AG04450 (cell line): ENCODE measurements at regions not wholly inside any gene's neighbourhood (a gene's known extent, or its start where the extent isn't known, plus 50 kb on each side); places are given as distances from the start of the nearest gene placed in this dataset.

Experiments used
- CTCF ChIA-PET: fragments of 300-600, 350-600 bp; formaldehyde crosslinking; extraction: SDS; loops from one replicate; lab custom pipeline; 2022; ENCODE audit warnings: antibody characterized with exemption, inconsistent platforms; lab: Charles Lee
- POLR2A ChIA-PET: fragments of 350-600 bp; formaldehyde crosslinking; extraction: SDS; loops from one replicate; lab custom pipeline; 2021; ENCODE audit warnings: antibody characterized with exemption, inconsistent platforms; lab: Yijun Ruan, JAX
- DNase-seq: peaks from one replicate; pipeline ENCODE4 v3.0.0-alpha.2; 2011; ENCODE audit warnings: low read depth, low spot score
- H3K27ac ChIP-seq: one replicate; pipeline ENCODE4 v1.5.1; 2012; ENCODE audit warnings: low read depth, low read length, control low read depth
- H3K27me3 ChIP-seq: one replicate; pipeline ENCODE4 v1.6.0; 2012; ENCODE audit warnings: low read length; ENCODE audit not compliant: control insufficient read depth, insufficient read depth
- H3K4me3 ChIP-seq: 2 replicates; pipeline ENCODE4 v1.5.1; 2011; ENCODE audit warnings: mild to moderate bottlenecking, low read depth, low read length, control low read depth
- H3K9me3 ChIP-seq: 2 replicates; pipeline ENCODE4 v1.5.1; 2012; ENCODE audit warnings: low read length; ENCODE audit not compliant: control insufficient read depth, insufficient read depth
- TF ChIP-seq, protein P1 (sequence below): IDR thresholded peaks from 2 replicates; pipeline ENCODE4 v1.5.1; 2011; ENCODE audit warnings: low read depth, low read length, control low read depth, inconsistent platforms

DNA sequence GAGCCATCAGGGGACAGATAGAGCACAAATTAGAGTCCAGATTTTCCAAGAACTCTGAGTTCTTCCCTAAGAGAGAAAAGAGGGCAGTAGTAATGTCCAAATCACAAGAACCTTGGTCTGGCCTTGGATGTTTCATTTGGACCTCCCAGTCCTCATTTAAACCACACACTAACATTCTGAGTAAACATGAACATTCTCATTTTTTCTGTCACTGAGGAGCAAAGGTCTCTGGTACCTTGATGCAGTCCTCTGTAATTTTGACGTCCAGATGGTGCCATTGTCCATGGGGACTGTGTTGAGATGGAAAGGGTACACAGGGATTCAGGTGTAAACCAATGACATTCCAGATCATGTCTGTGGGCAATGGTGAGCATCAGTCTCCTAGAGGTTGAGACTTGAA is 225.4 kb upstream of the PHYHIPL start:
- TF ChIP-seq, protein P1, sequence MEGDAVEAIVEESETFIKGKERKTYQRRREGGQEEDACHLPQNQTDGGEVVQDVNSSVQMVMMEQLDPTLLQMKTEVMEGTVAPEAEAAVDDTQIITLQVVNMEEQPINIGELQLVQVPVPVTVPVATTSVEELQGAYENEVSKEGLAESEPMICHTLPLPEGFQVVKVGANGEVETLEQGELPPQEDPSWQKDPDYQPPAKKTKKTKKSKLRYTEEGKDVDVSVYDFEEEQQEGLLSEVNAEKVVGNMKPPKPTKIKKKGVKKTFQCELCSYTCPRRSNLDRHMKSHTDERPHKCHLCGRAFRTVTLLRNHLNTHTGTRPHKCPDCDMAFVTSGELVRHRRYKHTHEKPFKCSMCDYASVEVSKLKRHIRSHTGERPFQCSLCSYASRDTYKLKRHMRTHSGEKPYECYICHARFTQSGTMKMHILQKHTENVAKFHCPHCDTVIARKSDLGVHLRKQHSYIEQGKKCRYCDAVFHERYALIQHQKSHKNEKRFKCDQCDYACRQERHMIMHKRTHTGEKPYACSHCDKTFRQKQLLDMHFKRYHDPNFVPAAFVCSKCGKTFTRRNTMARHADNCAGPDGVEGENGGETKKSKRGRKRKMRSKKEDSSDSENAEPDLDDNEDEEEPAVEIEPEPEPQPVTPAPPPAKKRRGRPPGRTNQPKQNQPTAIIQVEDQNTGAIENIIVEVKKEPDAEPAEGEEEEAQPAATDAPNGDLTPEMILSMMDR, result no peak
- Histone ChIP-seq H3K27ac (no peak overlapping the region), H3K9me3 (no peaks in the 10 kb centered on the region), H3K4me3 (no peak overlapping the region), H3K27me3 (peaks cover 3% of the 10 kb centered on the region)
- CTCF ChIA-PET, result interaction anchor here (1.4 to 2.6 kb wide), 7 partner anchors 8 to 880 kb away, joined by 3 to 37 read pairs (median 8); no protein-coding TSS in a partner anchor
- POLR2A ChIA-PET, result no interaction called here
- no peak for DNase-seq

DNA sequence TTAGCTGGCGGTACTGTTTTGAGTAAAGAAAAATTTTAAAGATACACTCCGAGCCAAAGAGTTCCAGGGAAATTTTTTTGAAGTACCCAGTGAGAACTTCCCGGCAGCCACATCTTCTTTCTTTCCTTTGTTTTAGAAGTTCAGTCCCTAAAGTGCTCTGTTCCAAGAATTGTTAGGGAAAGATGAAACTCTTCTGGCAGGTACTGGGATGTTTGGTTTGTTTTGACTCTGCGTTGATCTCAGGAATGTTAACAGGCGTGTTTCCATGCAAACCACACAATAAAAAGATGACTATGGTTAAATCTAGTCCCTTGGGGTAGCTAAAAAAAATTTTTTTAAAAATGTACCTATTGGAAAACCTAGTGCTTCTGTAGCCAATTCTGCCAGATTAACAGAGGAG is 224.7 kb upstream of the PHYHIPL start:
- ChIA-PET POLR2A (no interaction called here), CTCF (interaction anchor here (0.6 to 2.6 kb wide), 40 partner anchors 9 to 1039 kb away, joined by 3 to 37 read pairs (median 4); no protein-coding TSS in a partner anchor)
- Histone ChIP-seq H3K27me3 (peaks cover 3% of the 10 kb centered on the region), H3K27ac (no peak overlapping the region), H3K4me3 (no peak overlapping the region), H3K9me3 (no peaks in the 10 kb centered on the region)
- no peak for DNase-seq
- TF ChIP-seq, protein P1, result no peak

DNA sequence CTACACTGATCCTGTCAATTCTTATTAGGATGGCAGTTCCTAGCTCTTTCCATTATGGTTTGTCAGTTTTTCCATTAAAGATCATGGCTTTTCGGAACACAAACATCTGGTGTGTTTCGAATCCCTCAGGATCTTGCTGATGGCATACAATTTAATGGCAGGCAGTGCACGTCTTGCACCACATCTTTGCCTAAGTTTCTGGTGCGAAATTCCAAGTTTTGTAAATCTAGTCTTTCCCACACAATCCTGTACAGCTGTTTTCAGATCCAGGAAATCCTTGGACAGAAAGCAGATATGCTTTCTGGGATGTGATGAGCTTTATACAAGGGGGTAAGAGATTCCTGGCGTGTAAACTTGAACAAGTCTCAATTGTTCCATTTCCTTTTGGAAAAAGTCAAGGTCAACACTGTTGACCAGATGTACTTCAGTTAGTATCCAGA is 224.3 kb upstream of the PHYHIPL start:
- H3K27me3 ChIP-seq, result peaks cover 3% of the 10 kb centered on the region
- H3K9me3 ChIP-seq, result no peaks in the 10 kb centered on the region
- ChIA-PET POLR2A (no interaction called here), CTCF (interaction anchor here (0.5 to 2.6 kb wide), 53 partner anchors 9 to 1077 kb away, joined by 3 to 37 read pairs (median 4); no protein-coding TSS in a partner anchor)
- H3K27ac ChIP-seq, result no peak overlapping the region
- TF ChIP-seq, protein P1, result no peak
- DNase-seq, result no peak
- H3K4me3 ChIP-seq, result no peak overlapping the region

DNA sequence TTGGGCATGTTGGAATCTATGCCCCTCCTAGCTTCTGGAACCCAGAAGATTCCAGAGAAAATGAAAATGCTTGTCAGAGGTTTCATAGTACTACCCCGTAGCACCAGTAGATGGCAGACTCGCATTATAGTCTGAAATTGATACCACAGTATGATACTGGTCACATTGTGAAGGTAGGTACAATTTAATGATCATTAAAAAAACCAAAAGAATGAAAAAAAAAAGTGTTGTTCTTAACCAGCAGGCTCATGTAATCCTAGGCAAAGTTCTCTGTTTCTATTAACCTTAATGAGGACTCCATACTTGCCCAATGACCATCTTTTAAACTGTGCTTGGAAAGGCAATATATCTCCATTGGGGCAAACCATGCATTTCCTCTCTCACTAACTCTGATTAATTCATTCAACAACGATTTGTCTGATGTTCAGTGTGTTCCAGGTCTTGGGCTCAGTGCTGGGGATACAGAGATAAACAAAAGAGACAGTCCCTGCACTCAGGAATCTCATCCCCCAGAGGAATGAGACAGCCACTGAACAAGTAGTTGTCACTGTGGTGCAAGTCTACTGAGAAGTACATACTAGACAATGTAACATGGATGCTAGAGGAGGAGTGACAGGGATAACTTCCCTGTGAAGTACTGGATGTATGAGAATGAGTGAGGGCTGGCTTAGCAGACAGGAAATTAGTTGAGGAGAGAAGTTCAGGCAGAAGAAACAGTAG is 223.5 kb upstream of the PHYHIPL start:
- no peaks in the 10 kb centered on the region for H3K9me3 ChIP-seq
- ChIA-PET CTCF (interaction anchor here (0.6 to 2.6 kb wide), 49 partner anchors 9 to 1483 kb away, joined by 3 to 37 read pairs (median 4); no protein-coding TSS in a partner anchor), POLR2A (no interaction called here)
- no peak overlapping the region for H3K27ac ChIP-seq
- TF ChIP-seq, protein P1, result peak; percentile 81
- DNase-seq, result no peak
- peaks cover 3% of the 10 kb centered on the region for H3K27me3 ChIP-seq
- no peak overlapping the region for H3K4me3 ChIP-seq

DNA sequence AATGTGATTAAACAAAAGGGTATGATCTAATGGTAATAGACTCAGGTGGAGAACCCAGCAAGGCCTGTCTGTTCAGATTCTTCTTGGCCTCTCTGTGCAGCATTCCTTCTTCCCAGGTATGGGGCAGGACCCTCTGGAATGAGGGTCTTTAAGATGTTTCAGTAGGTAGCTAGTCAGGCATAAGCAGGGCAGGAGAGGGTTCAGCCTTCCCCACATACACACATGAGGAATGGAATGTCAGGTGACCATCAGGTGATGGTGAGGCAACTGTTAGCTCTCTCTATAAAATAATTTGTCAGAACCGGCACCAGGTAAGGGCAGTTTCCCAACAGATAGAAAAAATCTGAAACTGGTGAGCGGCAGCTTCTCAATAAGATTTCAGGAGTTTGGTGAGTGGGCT is 222.3 kb upstream of the PHYHIPL start:
- no peak overlapping the region for H3K27ac ChIP-seq
- CTCF ChIA-PET, result interaction anchor here (0.6 to 1.2 kb wide), 5 partner anchors 22 to 884 kb away, joined by 3 to 4 read pairs (median 3); no protein-coding TSS in a partner anchor
- no peaks in the 10 kb centered on the region for H3K9me3 ChIP-seq
- H3K27me3 ChIP-seq, result peaks cover 3% of the 10 kb centered on the region
- TF ChIP-seq, protein P1, result no peak
- POLR2A ChIA-PET, result interaction anchor here (0.5 kb wide), 1 partner anchor 83 kb away, joined by 8 read pairs; no protein-coding TSS in a partner anchor
- DNase-seq, result no peak
- H3K4me3 ChIP-seq, result no peak overlapping the region
